Adrenal gland (tissue), 5 donors: ENCODE measurements at regions not wholly inside any gene's neighbourhood (a gene's known extent, or its start where the extent isn't known, plus 50 kb on each side); places are given as distances from the start of the nearest gene placed in this dataset.

Experiments
- POLR2A ChIP-seq, 2 donors: fragments of 450-650 bp; IDR thresholded peaks; one replicate each; pipeline ENCODE4 v1.6.1; 2017; ENCODE audit warnings: antibody characterized with exemption in 2 of 2, mild to moderate bottlenecking in 2 of 2, moderate library complexity in 1 of 2
- TF ChIP-seq, protein P1 (sequence below), 6 experiments: fragments of 450-650 bp in 4 of 6; fragments of 200-600 bp in 2 of 6; sonication (generic) in 1 of 6; IDR thresholded peaks; 1 replicate in 5 of 6; 2 replicates in 1 of 6; pipeline versions ENCODE4 v1.5.1 to v1.8.0; 2016 to 2021; ENCODE audit warnings: antibody characterized with exemption in 6 of 6, mild to moderate bottlenecking in 2 of 6, moderate library complexity in 1 of 6
- donor health status: DM: no; HTN: no; CAD: no.

DNA sequence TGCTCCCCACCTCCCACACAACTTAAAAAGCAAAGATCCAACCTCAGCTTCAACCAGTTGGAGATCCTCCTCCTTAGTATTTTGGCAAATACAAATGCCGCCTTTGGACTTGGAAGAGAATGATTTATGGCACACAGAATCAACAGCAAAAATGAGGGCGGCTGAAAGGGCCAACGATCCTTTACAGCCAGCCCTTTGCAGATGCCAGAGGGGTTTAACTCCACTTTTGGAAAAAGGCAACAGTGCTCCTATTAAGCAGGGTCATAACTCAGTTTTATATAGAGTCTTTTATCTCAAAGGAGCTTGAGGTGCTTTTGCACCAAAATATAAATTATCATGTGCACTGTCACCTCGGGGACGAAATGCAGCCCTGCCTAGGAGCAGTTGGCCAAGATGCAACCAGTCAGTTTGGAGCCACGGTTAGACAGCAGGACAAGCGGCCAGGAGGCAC lies 56.7 kb upstream of the JCAD start:
- TF ChIP-seq, protein P1, sequence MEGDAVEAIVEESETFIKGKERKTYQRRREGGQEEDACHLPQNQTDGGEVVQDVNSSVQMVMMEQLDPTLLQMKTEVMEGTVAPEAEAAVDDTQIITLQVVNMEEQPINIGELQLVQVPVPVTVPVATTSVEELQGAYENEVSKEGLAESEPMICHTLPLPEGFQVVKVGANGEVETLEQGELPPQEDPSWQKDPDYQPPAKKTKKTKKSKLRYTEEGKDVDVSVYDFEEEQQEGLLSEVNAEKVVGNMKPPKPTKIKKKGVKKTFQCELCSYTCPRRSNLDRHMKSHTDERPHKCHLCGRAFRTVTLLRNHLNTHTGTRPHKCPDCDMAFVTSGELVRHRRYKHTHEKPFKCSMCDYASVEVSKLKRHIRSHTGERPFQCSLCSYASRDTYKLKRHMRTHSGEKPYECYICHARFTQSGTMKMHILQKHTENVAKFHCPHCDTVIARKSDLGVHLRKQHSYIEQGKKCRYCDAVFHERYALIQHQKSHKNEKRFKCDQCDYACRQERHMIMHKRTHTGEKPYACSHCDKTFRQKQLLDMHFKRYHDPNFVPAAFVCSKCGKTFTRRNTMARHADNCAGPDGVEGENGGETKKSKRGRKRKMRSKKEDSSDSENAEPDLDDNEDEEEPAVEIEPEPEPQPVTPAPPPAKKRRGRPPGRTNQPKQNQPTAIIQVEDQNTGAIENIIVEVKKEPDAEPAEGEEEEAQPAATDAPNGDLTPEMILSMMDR (IDR thresholded peaks at IDR 0.05) = no peak
- no peak for TF ChIP-seq POLR2A (IDR thresholded peaks at IDR 0.05)
